HepG2 (cell line): ENCODE measurements at regions not wholly inside any gene's neighbourhood (a gene's known extent, or its start where the extent isn't known, plus 50 kb on each side); places are given as distances from the start of the nearest gene placed in this dataset.

ENCODE experiments used
- ATAC-seq: fragments of 200-7000 bp; cut with Tn5 transposase; 3 replicates; pipeline ENCODE4 v1.9.1; 2020; ENCODE audit warnings: mild to moderate bottlenecking, moderate library complexity
- BruUV-seq: library from RNA; stranded (reverse); fragments of 400-500 nt; replicated peaks from 2 replicates; lab custom pipeline; 2021; lab: Mats Ljungman, UMichigan
- CTCF ChIA-PET: fragments of 300-600 bp; formaldehyde crosslinking; extraction: SDS; loops from one replicate; lab custom pipeline; 2021; ENCODE audit warnings: low total read pairs, inconsistent platforms, low intra/inter-chr PET ratio; lab: Yijun Ruan, JAX
- POLR2A ChIA-PET: fragments of 350-600 bp; sonication (Branson Sonifier 250); formaldehyde crosslinking; loops from one replicate; lab custom pipeline; 2020; ENCODE audit warnings: antibody characterized with exemption, inconsistent platforms; lab: Yijun Ruan, JAX
- DNase-seq: peaks from one replicate; pipeline ENCODE4 v3.0.0-alpha.2; 2015; ENCODE audit warnings: low spot score
- FAIRE-seq: peaks from 3 replicates; lab custom pipeline; 2011; peaks lifted over from hg19 to GRCh38; lab: Jason Lieb, UNC
- H2AFZ ChIP-seq: one replicate; pipeline ENCODE4 v1.6.1; 2011; ENCODE audit warnings: low read length, inconsistent platforms
- H3K27ac ChIP-seq: fragments of 300-600 bp; 3 replicates; pipeline ENCODE4 v1.8.0; 2011; ENCODE audit warnings: mixed run types, mild to moderate bottlenecking, mixed read lengths, low read length, inconsistent platforms; ENCODE audit not compliant: insufficient read depth; ENCODE audit errors: extremely low read length
- H3K27me3 ChIP-seq, 2 experiments: fragments of 200-600 bp in 1 of 2; 2 replicates in 1 of 2; 3 replicates in 1 of 2; pipeline versions ENCODE4 v1.6.0 to v1.8.0; 2011; ENCODE audit warnings: low read length in 2 of 2, mild to moderate bottlenecking in 2 of 2, moderate library complexity in 2 of 2, inconsistent platforms in 1 of 2; ENCODE audit not compliant: insufficient read depth in 2 of 2, control insufficient read depth in 1 of 2
- H3K36me3 ChIP-seq, 2 experiments: fragments of 200-600 bp in 1 of 2; replicated peaks in 1 of 2; 2 replicates in 1 of 2; 3 replicates in 1 of 2; pipeline versions ENCODE4 v1.5.1 to v1.8.0; 2011; ENCODE audit warnings: low read length in 2 of 2, inconsistent platforms in 1 of 2; ENCODE audit not compliant: insufficient read depth in 2 of 2, control insufficient read depth in 1 of 2
- H3K4me1 ChIP-seq: 2 replicates; pipeline ENCODE4 v1.5.1; 2012; ENCODE audit warnings: low read length, inconsistent platforms; ENCODE audit not compliant: insufficient read depth
- H3K4me2 ChIP-seq: 2 replicates; pipeline ENCODE4 v1.6.0; 2011; ENCODE audit warnings: low read depth, low read length, inconsistent platforms
- H3K4me3 ChIP-seq, 3 experiments: fragments of 200-600 bp in 1 of 3; sonication (generic), shearing (Covaris generic) in 1 of 3; replicated peaks in 1 of 3; 2 replicates each; pipeline ENCODE4 v1.5.1; 2011 to 2016; ENCODE audit warnings: low read length in 3 of 3, inconsistent platforms in 2 of 3, low read depth in 2 of 3, mild to moderate bottlenecking in 2 of 3, control low read depth in 1 of 3, mixed read lengths in 1 of 3; ENCODE audit not compliant: insufficient read depth in 1 of 3
- H3K79me2 ChIP-seq: one replicate; pipeline ENCODE4 v1.6.1; 2011; ENCODE audit warnings: low read length, inconsistent platforms; ENCODE audit not compliant: insufficient read depth
- H3K9ac ChIP-seq: 2 replicates; pipeline ENCODE4 v1.6.0; 2011; ENCODE audit warnings: mild to moderate bottlenecking, low read depth, low read length, inconsistent platforms; ENCODE audit not compliant: insufficient read depth
- H3K9me3 ChIP-seq: 2 replicates; pipeline ENCODE4 v1.5.1; 2012; ENCODE audit warnings: mild to moderate bottlenecking, low read length
- H4K20me1 ChIP-seq: 2 replicates; pipeline ENCODE4 v1.6.0; 2011; ENCODE audit warnings: inconsistent platforms, mild to moderate bottlenecking, low read length, moderate library complexity; ENCODE audit not compliant: insufficient read depth
- MAFK ChIP-seq, 2 experiments: IDR thresholded peaks in 1 of 2; conservative IDR thresholded peaks in 1 of 2; 2 replicates each; pipeline ENCODE4 v1.6.1; 2011; ENCODE audit warnings: improper control_type of control experiment in 2 of 2, low read length in 2 of 2
- MED8 ChIP-seq: sonication (generic); formaldehyde crosslinking; IDR thresholded peaks from 2 replicates; pipeline ENCODE4 v1.8.1; 2023; ENCODE audit warnings: mild to moderate bottlenecking, missing genetic modification reagents; ENCODE audit not compliant: insufficient replicate concordance
- NFIB ChIP-seq: sonication (generic); formaldehyde crosslinking; IDR thresholded peaks from 2 replicates; pipeline ENCODE4 v1.9.0; 2021; ENCODE audit warnings: missing genetic modification reagents, mild to moderate bottlenecking, borderline replicate concordance
- PRPF4 ChIP-seq: fragments of 200-400 bp; formaldehyde crosslinking; IDR thresholded peaks from 2 replicates; pipeline ENCODE4 v1.6.1; 2016; ENCODE audit warnings: low read length, low read depth; ENCODE audit not compliant: poor library complexity, severe bottlenecking
- RBM39 ChIP-seq: fragments of 200-400 bp; formaldehyde crosslinking; IDR thresholded peaks from one replicate; pipeline ENCODE4 v1.6.1; 2018; ENCODE audit warnings: antibody characterized with exemption, mild to moderate bottlenecking, low read depth, low read length; ENCODE audit not compliant: poor library complexity, severe bottlenecking
- SMAD3 ChIP-seq: sonication (generic); formaldehyde crosslinking; IDR thresholded peaks from 2 replicates; pipeline ENCODE4 v1.4.0; 2020; ENCODE audit warnings: missing genetic modification reagents
- ZFAT ChIP-seq: sonication (generic); formaldehyde crosslinking; conservative IDR thresholded peaks from 2 replicates; pipeline ENCODE4 v1.8.1; 2023; ENCODE audit warnings: missing genetic modification reagents, inconsistent platforms
- ZFP36 ChIP-seq: fragments of 150-350 bp; IDR thresholded peaks from 2 replicates; pipeline ENCODE4 v1.6.1; 2018; ENCODE audit warnings: borderline replicate concordance, low read length, low read depth; ENCODE audit not compliant: partially characterized antibody
- ZNF143 ChIP-seq: sonication (generic); formaldehyde crosslinking; IDR thresholded peaks from 2 replicates; pipeline ENCODE4 v1.4.0; 2020; ENCODE audit warnings: missing genetic modification reagents
- ZNF329 ChIP-seq: sonication (generic); formaldehyde crosslinking; IDR thresholded peaks from 2 replicates; pipeline ENCODE4 v1.9.0; 2021; ENCODE audit warnings: low read depth, mild to moderate bottlenecking, missing genetic modification reagents
- ZNF331 ChIP-seq: sonication (generic); formaldehyde crosslinking; IDR thresholded peaks from 2 replicates; pipeline ENCODE4 v1.4.0; 2020; ENCODE audit warnings: missing genetic modification reagents
- WGBS: methylation state at CpG from one replicate; pipeline ENCODE4 v1.1.6; 2017; ENCODE audit warnings: low lambda C conversion rate; 5-methylcytosine and 5-hydroxymethylcytosine counted together
- in situ Hi-C: cut with HindIII; loops from 2 replicates; pipeline ENCODE4 v1.10.0; 2017; ENCODE audit warnings: low pct_unique_long_range_greater_than_20kb; ENCODE audit not compliant: extremely low pct_ligation_motif_present
- intact Hi-C: fragments of 100-400 bp; cut with micrococcal nuclease; formaldehyde crosslinking; loops from one replicate; pipeline ENCODE4 v1.10.0; 2022; ENCODE audit not compliant: unreplicated experiment
- TF ChIP-seq, protein P1 (sequence below): sonication (generic); formaldehyde crosslinking; IDR thresholded peaks from 2 replicates; pipeline ENCODE4 v1.4.0; 2020; ENCODE audit warnings: mild to moderate bottlenecking, missing genetic modification reagents
- TF ChIP-seq, protein P2 (sequence below): conservative IDR thresholded peaks from 2 replicates; pipeline ENCODE4 v1.6.1; 2018; ENCODE audit warnings: missing genetic modification reagents

DNA sequence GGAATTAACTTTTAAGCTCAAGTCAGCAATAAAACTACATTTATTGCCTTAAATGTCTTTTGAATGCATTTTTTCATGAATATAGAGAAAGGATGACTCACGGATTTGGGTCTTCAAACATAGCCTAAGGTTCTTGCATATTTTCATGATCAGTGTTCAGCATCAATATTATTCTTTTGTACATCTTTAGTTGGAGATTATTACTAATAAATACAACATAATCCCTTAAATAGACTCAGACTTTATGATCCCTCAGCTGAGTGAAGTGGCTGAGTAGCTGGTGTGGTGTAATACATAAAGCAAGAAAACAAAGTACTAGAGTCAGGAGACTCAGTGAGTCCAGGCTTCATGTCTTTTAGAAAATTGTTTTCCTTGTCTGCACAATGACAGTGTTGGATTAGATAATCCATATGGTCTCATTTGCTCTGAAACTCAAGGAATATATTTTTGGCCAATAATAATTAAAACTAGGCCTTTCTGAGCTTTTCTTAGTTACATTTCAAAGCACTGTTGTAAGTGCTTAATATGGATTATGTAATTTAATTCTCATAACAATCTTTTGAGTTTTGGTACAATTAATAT is 78.3 kb upstream of the UNC5C start:
- H3K9ac ChIP-seq, result no peak overlapping the region
- 3% methylated on average over 1 of the region's 1 CpG for WGBS
- in situ Hi-C loops (no loop called here), intact Hi-C loops (no loop called here)
- CTCF ChIA-PET, result no interaction called here
- no peaks in the 10 kb centered on the region for H3K27me3 ChIP-seq
- FAIRE-seq (no peak), DNase-seq (no peak), ATAC-seq (no peak)
- H3K79me2 ChIP-seq, result no peaks in the 10 kb centered on the region
- H4K20me1 ChIP-seq, result no peaks in the 10 kb centered on the region
- H3K4me2 ChIP-seq, result no peak overlapping the region
- no peaks in the 10 kb centered on the region; the same call in 1 of the 2 replicates for H3K9me3 ChIP-seq
- H3K27ac ChIP-seq, result no peak overlapping the region
- POLR2A ChIA-PET, result no interaction called here
- TF ChIP-seq ZFAT (CRISPR knock-in tag), result no peak
- TF ChIP-seq ZNF329 (CRISPR knock-in tag), result no peak
- TF ChIP-seq, protein P1, sequence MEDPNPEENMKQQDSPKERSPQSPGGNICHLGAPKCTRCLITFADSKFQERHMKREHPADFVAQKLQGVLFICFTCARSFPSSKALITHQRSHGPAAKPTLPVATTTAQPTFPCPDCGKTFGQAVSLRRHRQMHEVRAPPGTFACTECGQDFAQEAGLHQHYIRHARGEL (CRISPR knock-in tag), result no peak
- no peak for TF ChIP-seq SMAD3 (CRISPR knock-in tag)
- TF ChIP-seq MAFK (conservative IDR thresholded peaks at IDR 0.05 in 1 of 2, IDR thresholded peaks at IDR 0.05 in 1 of 2; ENCODE audit: low read length in 2 of 2), result peak in 1 of 2 experiments; percentile 23; a peak in 1 of 4 replicates
- no peak for TF ChIP-seq ZNF143 (CRISPR knock-in tag)
- no peak overlapping the region for H2AFZ ChIP-seq
- H3K4me3 ChIP-seq, result no peak overlapping the region
- BruUV-seq, result no TSS peak
- H3K4me1 ChIP-seq, result no peaks in the 10 kb centered on the region
- no peaks in the 10 kb centered on the region for H3K36me3 ChIP-seq

DNA sequence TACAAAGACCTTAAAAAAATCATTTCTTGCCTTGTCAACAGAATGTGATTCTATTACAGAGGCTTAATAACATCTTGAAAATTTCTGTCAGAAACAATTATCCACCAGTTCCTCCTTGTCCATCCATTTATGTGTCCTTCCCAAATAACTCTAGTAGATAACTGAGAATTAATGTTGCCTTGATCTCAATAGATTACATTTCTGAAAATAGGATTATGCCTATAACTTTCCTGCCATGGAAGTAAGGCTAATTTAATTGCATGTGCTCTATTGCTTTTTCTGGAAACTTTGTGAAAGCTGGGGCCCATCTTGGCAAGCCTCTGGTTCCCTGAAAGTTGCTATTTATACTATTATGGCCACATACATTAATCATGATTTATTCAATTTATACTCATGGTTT is 76.2 kb upstream of the UNC5C start:
- no peaks in the 10 kb centered on the region for H3K4me1 ChIP-seq
- H3K36me3 ChIP-seq, result no peaks in the 10 kb centered on the region
- no peak overlapping the region for H3K27ac ChIP-seq
- no peak overlapping the region for H3K4me3 ChIP-seq
- no peaks in the 10 kb centered on the region for H3K79me2 ChIP-seq
- no peak overlapping the region for H2AFZ ChIP-seq
- no peak for TF ChIP-seq PRPF4
- TF ChIP-seq, protein P2, sequence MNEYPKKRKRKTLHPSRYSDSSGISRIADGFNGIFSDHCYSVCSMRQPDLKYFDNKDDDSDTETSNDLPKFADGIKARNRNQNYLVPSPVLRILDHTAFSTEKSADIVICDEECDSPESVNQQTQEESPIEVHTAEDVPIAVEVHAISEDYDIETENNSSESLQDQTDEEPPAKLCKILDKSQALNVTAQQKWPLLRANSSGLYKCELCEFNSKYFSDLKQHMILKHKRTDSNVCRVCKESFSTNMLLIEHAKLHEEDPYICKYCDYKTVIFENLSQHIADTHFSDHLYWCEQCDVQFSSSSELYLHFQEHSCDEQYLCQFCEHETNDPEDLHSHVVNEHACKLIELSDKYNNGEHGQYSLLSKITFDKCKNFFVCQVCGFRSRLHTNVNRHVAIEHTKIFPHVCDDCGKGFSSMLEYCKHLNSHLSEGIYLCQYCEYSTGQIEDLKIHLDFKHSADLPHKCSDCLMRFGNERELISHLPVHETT, result no peak
- no peak for TF ChIP-seq NFIB
- TF ChIP-seq MED8 (CRISPR knock-in tag), result no peak
- no peak for TF ChIP-seq ZNF331 (CRISPR knock-in tag)
- TF ChIP-seq ZFP36, result no peak
- no peak for TF ChIP-seq RBM39
- H3K4me2 ChIP-seq, result no peak overlapping the region
- no TSS peak for BruUV-seq
- intact Hi-C loops, result no loop called here
- ChIA-PET CTCF (no interaction called here), POLR2A (no interaction called here)
- no peaks in the 10 kb centered on the region for H3K27me3 ChIP-seq
- FAIRE-seq (no peak), ATAC-seq (no peak), DNase-seq (no peak)
- H3K9ac ChIP-seq, result no peak overlapping the region
- H4K20me1 ChIP-seq, result no peaks in the 10 kb centered on the region
- in situ Hi-C loops, result no loop called here
- no peaks in the 10 kb centered on the region; the same call in 1 of the 2 replicates for H3K9me3 ChIP-seq
